ENCODE measurements at regions not wholly inside any gene's neighbourhood (a gene's known extent, or its start where the extent isn't known, plus 50 kb on each side); places are given as distances from the start of the nearest gene placed in this dataset.

GRCh38 chr7:81277691-81278090, 358.8 kb upstream of the SEMA3C start:
- Histone ChIP-seq H3K4me3 (replicated peaks in 1 of 3; ENCODE audit: insufficient read depth in 1 of 3, low read depth in 1 of 3, low read length in 3 of 3) (no peak overlapping the region), H3K27ac (ENCODE audit: insufficient read depth, low read depth, low read length) (no peak overlapping the region), H3K9ac (replicated peaks; ENCODE audit: extremely low read depth, insufficient read depth, low read length) (no peak overlapping the region), H3K27me3 (ENCODE audit: control insufficient read depth in 2 of 2, insufficient read depth in 2 of 2, low read length in 2 of 2) (no peaks in the 10 kb centered on the region), H3K4me2 (ENCODE audit: insufficient read depth, low read length) (no peak overlapping the region), H4K20me1 (replicated peaks; ENCODE audit: control insufficient read depth, extremely low read depth, insufficient read depth, low read length) (no peaks in the 10 kb centered on the region), H2AFZ (ENCODE audit: low read depth, low read length) (no peak overlapping the region), H3K9me3 (replicated peaks; ENCODE audit: control insufficient read depth, insufficient read depth, low read length) (no peaks in the 10 kb centered on the region), H3K9me1 (replicated peaks; ENCODE audit: control insufficient read depth, extremely low read depth, insufficient read depth, low read length) (no peaks in the 10 kb centered on the region), H3K79me2 (ENCODE audit: control insufficient read depth, insufficient read depth, low read length) (no peaks in the 10 kb centered on the region), H3K36me3 (ENCODE audit: control insufficient read depth in 2 of 2, extremely low read depth in 1 of 2, insufficient read depth in 2 of 2, low read length in 2 of 2) (no peaks in the 10 kb centered on the region), H3K4me1 (ENCODE audit: control insufficient read depth, extremely low read depth, insufficient read depth, low read length) (no peaks in the 10 kb centered on the region)
- FAIRE-seq: no peak
- CTCF ChIA-PET: no interaction called here
- no TSS peak for BruUV-seq (replicated peaks)
- intact Hi-C loops (cut with micrococcal nuclease): no loop called here
- dilution Hi-C loops (cut with MboI; ENCODE audit: extremely low pct_ligation_motif_present, low sequenced_read_pairs): no loop called here
- no peak for DNase-seq (ENCODE audit: low read depth, low spot score)
- POLR2A ChIA-PET: no interaction called here
- TF ChIP-seq MAX (IDR thresholded peaks at IDR 0.05; ENCODE audit: insufficient read depth, insufficient read length) (no peak), EZH2 (IDR thresholded peaks at IDR 0.05; ENCODE audit: borderline replicate concordance, low read depth, low read length, severe bottlenecking) (no peak), JUN (IDR thresholded peaks at IDR 0.05; ENCODE audit: borderline replicate concordance, insufficient read depth, insufficient read length, low read depth) (no peak), GATA2 (IDR thresholded peaks at IDR 0.05; ENCODE audit: insufficient read depth, insufficient read length, low read depth, low read length) (no peak), FOS (IDR thresholded peaks at IDR 0.05; ENCODE audit: borderline replicate concordance, insufficient read depth, low read length) (no peak), POLR2AphosphoS5 (IDR thresholded peaks at IDR 0.05; ENCODE audit: insufficient read depth, low read depth, low read length) (no peak), POLR2A (IDR thresholded peaks at IDR 0.05; ENCODE audit: low read depth, low read length) (no peak), CTCF (IDR thresholded peaks at IDR 0.05; ENCODE audit: extremely low read depth in 1 of 2, insufficient read depth in 1 of 2, low read depth in 1 of 2, low read length in 2 of 2) (no peak), MYC (IDR thresholded peaks at IDR 0.05; ENCODE audit: low read depth, low read length) (no peak)
